HG03135 (cell line): ENCODE measurements at regions not wholly inside any gene's neighbourhood (a gene's known extent, or its start where the extent isn't known, plus 50 kb on each side); places are given as distances from the start of the nearest gene placed in this dataset.

Experiments
- ATAC-seq: cut with Tn5 transposase; IDR thresholded peaks from one replicate; pipeline ENCODE4 v1.9.1; 2021; ENCODE audit warnings: mild to moderate bottlenecking, moderate library complexity; ENCODE audit not compliant: unreplicated experiment

GRCh38 chr9:126123927-126124326, 202.7 kb upstream of the MVB12B start:
- ATAC-seq: no peak

GRCh38 chr9:126125177-126125576, 201.5 kb upstream of the MVB12B start:
- no peak for ATAC-seq

- no peak for ATAC-seq
Measured at GRCh38 chr9:126125577-126125976, 201.1 kb upstream of the MVB12B start.

- ATAC-seq: no peak
Measured at GRCh38 chr9:126125992-126126409, 200.6 kb upstream of the MVB12B start.

GRCh38 chr9:126126807-126127206, 199.8 kb upstream of the MVB12B start:
- no peak for ATAC-seq

GRCh38 chr9:126127591-126127990, 199.0 kb upstream of the MVB12B start:
- ATAC-seq: no peak

GRCh38 chr9:126128494-126129142, 198.0 kb upstream of the MVB12B start:
- ATAC-seq: no peak

- no peak for ATAC-seq
Measured at GRCh38 chr9:126131066-126132010, 195.3 kb upstream of the MVB12B start.

- ATAC-seq: no peak
Measured at GRCh38 chr9:126132746-126133145, 193.9 kb upstream of the MVB12B start.

- ATAC-seq: no peak
Measured at GRCh38 chr9:126144196-126144595, 182.4 kb upstream of the MVB12B start.

- no peak for ATAC-seq
Measured at GRCh38 chr9:126144603-126145456, 181.8 kb upstream of the MVB12B start.

- no peak for ATAC-seq
Measured at GRCh38 chr9:126145887-126146253, 180.8 kb upstream of the MVB12B start.

- ATAC-seq: no peak
Measured at GRCh38 chr9:126146254-126147145, 180.1 kb upstream of the MVB12B start.

GRCh38 chr9:126147186-126147935, 179.3 kb upstream of the MVB12B start:
- no peak for ATAC-seq

- no peak for ATAC-seq
Measured at GRCh38 chr9:126147936-126148870, 178.4 kb upstream of the MVB12B start.

- ATAC-seq: no peak
Measured at GRCh38 chr9:126148994-126149393, 177.6 kb upstream of the MVB12B start.

GRCh38 chr9:126149661-126150060, 177.0 kb upstream of the MVB12B start:
- no peak for ATAC-seq

- ATAC-seq: no peak
Measured at GRCh38 chr9:126150411-126151030, 176.1 kb upstream of the MVB12B start.
